ENCODE measurements at regions not wholly inside any gene's neighbourhood (a gene's known extent, or its start where the extent isn't known, plus 50 kb on each side); places are given as distances from the start of the nearest gene placed in this dataset.

GRCh38 chr4:114072781-114073180, 93.3 kb upstream of the ARSJ start:
- Mint-ChIP-seq H3K36me3 (ENCODE audit: low read depth) (no peaks in the 10 kb centered on the region), H3K4me1 (ENCODE audit: low read depth) (no peaks in the 10 kb centered on the region), H3K27ac (no peak overlapping the region), H3K4me3 (no peak overlapping the region), H3K27me3 (ENCODE audit: low read depth) (peaks cover 18% of the 10 kb centered on the region), H3K9me3 (no peaks in the 10 kb centered on the region)

DNA sequence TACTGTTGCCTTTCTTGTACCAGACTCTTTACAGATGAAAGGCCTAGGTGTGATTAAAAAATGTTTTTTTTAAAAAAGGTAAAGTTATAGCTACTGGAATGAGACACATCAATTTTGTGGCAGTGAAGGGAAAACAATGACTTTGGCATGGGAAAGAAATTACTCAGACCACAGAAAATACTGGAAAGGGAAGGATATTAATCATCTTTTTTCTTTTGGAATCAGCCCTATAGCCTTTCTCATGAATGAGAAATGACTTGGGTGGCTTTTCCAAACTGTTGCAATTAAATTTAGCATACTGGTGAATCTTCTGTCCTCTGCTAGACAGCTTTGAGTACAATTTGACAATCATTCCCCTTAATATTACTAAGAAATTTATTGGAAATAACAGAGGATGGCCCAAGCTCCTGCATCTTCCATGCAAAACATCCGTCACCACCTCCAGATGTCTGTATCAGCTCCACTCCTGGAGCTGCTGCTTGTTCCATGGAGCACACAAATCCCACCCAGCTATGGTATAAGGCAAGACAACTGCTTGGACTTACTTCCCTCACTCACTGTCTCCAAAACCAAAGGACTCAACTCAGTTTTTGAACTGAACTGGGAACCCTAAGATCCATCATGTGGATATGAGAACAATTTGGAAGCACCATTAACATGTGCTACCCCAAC, 97.6 kb upstream of the ARSJ start:
- peaks cover 18% of the 10 kb centered on the region for H3K27me3 Mint-ChIP-seq (ENCODE audit: low read depth)
- no peaks in the 10 kb centered on the region for H3K9me3 Mint-ChIP-seq
- no peaks in the 10 kb centered on the region for H3K4me1 Mint-ChIP-seq (ENCODE audit: low read depth)
- no peaks in the 10 kb centered on the region for H3K36me3 Mint-ChIP-seq (ENCODE audit: low read depth)
- no peak overlapping the region for H3K27ac Mint-ChIP-seq
- no peak overlapping the region for H3K4me3 Mint-ChIP-seq

DNA sequence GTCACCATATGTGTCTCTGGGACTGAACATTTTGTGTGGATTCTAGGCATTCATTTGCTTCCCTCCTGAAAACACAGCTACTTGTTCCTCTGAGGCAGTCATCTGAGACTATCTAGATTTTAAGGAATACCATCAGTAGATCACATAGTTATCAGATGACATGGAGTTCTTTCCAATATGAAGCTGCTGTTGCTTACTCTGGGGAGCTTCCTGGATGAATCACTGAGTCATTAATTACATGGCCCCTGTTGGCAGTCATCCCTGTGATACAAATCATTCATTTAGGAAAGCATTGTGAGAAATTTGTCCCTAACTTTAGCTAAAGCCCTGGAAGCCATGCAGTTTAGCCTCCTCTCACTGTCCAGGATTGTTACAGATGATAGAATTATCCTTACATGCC, 98.2 kb upstream of the ARSJ start:
- no peak overlapping the region for H3K4me3 Mint-ChIP-seq
- H3K27me3 Mint-ChIP-seq (ENCODE audit: low read depth): peaks cover 15% of the 10 kb centered on the region
- no peaks in the 10 kb centered on the region for H3K4me1 Mint-ChIP-seq (ENCODE audit: low read depth)
- H3K36me3 Mint-ChIP-seq (ENCODE audit: low read depth): no peaks in the 10 kb centered on the region
- no peak overlapping the region for H3K27ac Mint-ChIP-seq
- H3K9me3 Mint-ChIP-seq: no peaks in the 10 kb centered on the region

- Mint-ChIP-seq H3K27ac (no peak overlapping the region), H3K4me1 (ENCODE audit: low read depth) (no peaks in the 10 kb centered on the region), H3K4me3 (no peak overlapping the region), H3K9me3 (no peaks in the 10 kb centered on the region), H3K27me3 (ENCODE audit: low read depth) (peaks cover 12% of the 10 kb centered on the region), H3K36me3 (ENCODE audit: low read depth) (no peaks in the 10 kb centered on the region)
Observed at GRCh38 chr4:114078636-114079035, 99.2 kb upstream of the ARSJ start.

GRCh38 chr4:114081783-114082182, 102.3 kb upstream of the ARSJ start:
- Mint-ChIP-seq H3K27me3 (ENCODE audit: low read depth) (peaks cover 4% of the 10 kb centered on the region), H3K27ac (no peak overlapping the region), H3K4me1 (ENCODE audit: low read depth) (no peaks in the 10 kb centered on the region)

DNA sequence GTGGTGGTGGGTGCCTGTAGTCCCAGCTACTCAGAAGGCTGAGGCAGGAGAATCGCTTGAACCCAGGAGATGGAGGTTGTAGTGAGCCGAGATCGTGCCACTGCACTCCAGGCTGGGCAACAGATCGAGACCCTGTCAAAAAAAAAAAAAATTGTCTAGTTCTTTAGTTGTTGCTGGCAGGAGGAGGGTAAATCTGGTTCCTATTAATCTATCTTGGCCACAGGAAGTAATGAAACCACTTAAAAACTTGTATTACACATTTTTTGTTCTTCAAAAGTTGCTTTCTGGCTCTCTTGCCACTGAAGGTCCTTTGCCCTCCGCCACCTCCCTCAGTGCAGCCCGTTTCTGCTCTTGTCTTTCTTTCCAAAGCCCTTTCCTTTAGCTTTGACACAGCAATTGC, 102.9 kb upstream of the ARSJ start:
- Mint-ChIP-seq H3K27ac (no peak overlapping the region), H3K4me1 (ENCODE audit: low read depth) (no peaks in the 10 kb centered on the region), H3K36me3 (ENCODE audit: low read depth) (no peaks in the 10 kb centered on the region), H3K4me3 (no peak overlapping the region), H3K9me3 (no peaks in the 10 kb centered on the region), H3K27me3 (ENCODE audit: low read depth) (peaks cover 4% of the 10 kb centered on the region)

More at GRCh38 chr4:114081783-114082182, 102.3 kb upstream of the ARSJ start:
- Mint-ChIP-seq H3K36me3 (ENCODE audit: low read depth) (no peaks in the 10 kb centered on the region), H3K4me3 (no peak overlapping the region), H3K9me3 (no peaks in the 10 kb centered on the region)

GRCh38 chr4:114085611-114086345, 106.3 kb upstream of the ARSJ start:
- no peak overlapping the region for H3K4me3 Mint-ChIP-seq
- H3K27ac Mint-ChIP-seq: no peak overlapping the region
- no peaks in the 10 kb centered on the region for H3K4me1 Mint-ChIP-seq (ENCODE audit: low read depth)
- no peaks in the 10 kb centered on the region for H3K9me3 Mint-ChIP-seq
- H3K36me3 Mint-ChIP-seq (ENCODE audit: low read depth): no peaks in the 10 kb centered on the region
- peaks cover 4% of the 10 kb centered on the region for H3K27me3 Mint-ChIP-seq (ENCODE audit: low read depth)

DNA sequence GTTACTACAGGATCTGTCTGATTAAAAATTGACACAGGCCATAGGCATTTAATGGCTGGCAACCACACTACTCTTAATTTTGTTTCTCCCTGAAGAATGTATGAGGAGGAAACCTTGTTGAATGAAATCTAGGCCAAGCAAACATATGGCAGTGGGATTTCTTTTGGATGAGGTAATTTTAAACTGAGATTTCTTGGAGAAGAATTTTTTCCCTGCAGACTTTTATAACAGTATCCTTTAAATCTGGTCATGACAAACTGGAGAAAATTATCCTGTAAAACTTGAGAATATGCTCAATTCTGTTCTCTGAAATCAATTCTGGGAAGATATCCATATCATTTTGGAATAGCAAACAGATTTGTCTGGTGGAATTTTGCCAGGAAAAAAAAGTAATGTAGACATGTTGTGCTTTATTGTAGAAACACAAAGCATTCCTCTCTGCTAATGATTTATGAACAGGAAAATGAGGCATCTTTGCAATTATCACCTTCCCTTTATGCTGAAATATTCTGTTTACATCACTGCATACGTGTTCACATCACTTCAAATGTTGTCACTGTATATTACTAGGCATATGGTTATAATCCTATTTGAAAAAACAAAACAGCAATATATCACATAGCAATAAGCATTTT, 108.3 kb upstream of the ARSJ start:
- Mint-ChIP-seq H3K27me3 (ENCODE audit: low read depth) (peaks cover 4% of the 10 kb centered on the region), H3K36me3 (ENCODE audit: low read depth) (no peaks in the 10 kb centered on the region), H3K27ac (no peak overlapping the region), H3K4me3 (no peak overlapping the region), H3K4me1 (ENCODE audit: low read depth) (no peaks in the 10 kb centered on the region), H3K9me3 (no peaks in the 10 kb centered on the region)

DNA sequence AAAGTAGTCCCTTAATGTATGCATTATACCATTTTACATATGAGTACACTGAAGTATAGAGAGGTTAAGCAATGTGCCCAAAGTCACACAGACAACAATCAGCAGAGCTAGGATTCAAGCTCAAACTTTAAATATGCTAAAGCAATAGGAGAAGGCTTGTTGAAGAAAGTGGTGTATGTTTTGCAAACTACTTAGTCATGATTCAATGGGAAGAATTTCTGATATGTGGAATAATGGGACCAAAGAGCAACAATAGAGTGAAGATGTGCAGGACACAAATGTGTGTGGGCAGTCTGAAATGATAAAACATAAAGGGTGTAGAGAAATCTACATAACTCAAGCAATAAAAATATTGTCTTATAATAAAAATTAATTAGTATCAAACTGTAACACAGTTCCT, 109.0 kb upstream of the ARSJ start:
- Mint-ChIP-seq H3K27ac (no peak overlapping the region), H3K36me3 (ENCODE audit: low read depth) (no peaks in the 10 kb centered on the region), H3K4me3 (no peak overlapping the region), H3K27me3 (ENCODE audit: low read depth) (peaks cover 3% of the 10 kb centered on the region), H3K9me3 (no peaks in the 10 kb centered on the region), H3K4me1 (ENCODE audit: low read depth) (no peaks in the 10 kb centered on the region)

DNA sequence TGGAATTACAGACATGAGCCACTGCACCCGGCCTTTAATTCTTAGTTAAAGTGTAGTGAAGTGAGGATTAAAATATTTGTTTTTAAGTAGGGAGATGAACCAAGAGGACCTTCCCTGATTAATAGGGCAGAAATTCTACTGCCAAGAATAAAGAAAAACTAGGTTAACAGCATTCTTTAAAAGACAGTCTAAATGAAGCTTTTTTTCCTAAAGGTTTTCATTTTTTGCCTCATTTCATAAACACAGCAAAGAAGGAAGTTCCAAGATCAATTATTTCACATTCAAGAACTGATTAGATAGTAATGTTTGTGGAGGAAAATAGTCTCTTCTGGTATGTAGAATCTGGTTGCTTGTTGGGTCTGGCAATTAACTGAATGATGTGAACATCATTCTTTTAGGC, 112.1 kb upstream of the ARSJ start:
- Mint-ChIP-seq H3K4me3 (no peak overlapping the region), H3K4me1 (ENCODE audit: low read depth) (no peaks in the 10 kb centered on the region), H3K36me3 (ENCODE audit: low read depth) (no peaks in the 10 kb centered on the region), H3K27ac (no peak overlapping the region), H3K9me3 (no peaks in the 10 kb centered on the region), H3K27me3 (ENCODE audit: low read depth) (peaks cover 3% of the 10 kb centered on the region)

GRCh38 chr4:114093221-114093715, 113.8 kb upstream of the ARSJ start:
- Mint-ChIP-seq H3K9me3 (no peaks in the 10 kb centered on the region), H3K4me3 (no peak overlapping the region), H3K27me3 (ENCODE audit: low read depth) (peaks cover 3% of the 10 kb centered on the region), H3K27ac (no peak overlapping the region), H3K36me3 (ENCODE audit: low read depth) (no peaks in the 10 kb centered on the region), H3K4me1 (ENCODE audit: low read depth) (no peaks in the 10 kb centered on the region)

DNA sequence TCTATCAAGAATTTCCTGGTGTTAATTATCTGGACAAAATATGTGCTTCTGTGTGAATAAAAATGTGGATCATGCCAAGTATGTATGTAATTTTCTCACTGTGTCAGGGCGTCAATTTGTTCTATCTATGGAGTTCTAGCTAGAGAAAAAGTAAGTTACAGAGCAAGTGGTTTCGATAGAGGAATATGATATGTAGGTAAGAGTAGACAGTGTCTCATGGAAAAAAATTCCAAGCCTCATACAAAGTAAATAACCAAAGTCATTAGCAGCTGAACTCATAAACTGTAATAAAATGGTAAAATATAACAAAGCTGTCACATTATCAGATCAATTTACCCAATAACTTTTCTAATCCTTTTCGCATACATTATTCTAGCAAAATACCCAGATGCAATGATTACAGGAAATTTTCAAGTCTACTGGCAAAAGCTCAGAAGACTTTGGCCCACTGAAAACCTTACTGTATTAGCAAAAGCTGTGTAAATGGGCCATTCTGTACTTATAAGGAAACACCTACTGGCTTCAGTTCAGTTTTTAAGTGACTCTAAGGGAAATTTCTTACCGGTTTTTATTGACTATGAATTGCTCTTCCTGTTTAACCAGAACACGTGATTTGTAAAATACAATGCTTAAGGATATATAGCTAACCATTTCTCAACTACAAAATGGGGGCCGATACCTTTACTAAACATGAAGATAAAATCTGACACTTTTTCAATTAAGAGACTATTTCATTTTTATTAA, 121.0 kb upstream of the ARSJ start:
- no peaks in the 10 kb centered on the region for H3K4me1 Mint-ChIP-seq (ENCODE audit: low read depth)
- no peaks in the 10 kb centered on the region for H3K9me3 Mint-ChIP-seq
- no peak overlapping the region for H3K27ac Mint-ChIP-seq
- H3K36me3 Mint-ChIP-seq (ENCODE audit: low read depth): no peaks in the 10 kb centered on the region
- H3K4me3 Mint-ChIP-seq: no peak overlapping the region
- peaks cover 7% of the 10 kb centered on the region for H3K27me3 Mint-ChIP-seq (ENCODE audit: low read depth)

GRCh38 chr4:114103908-114104307, 124.5 kb upstream of the ARSJ start:
- no peak overlapping the region for H3K4me3 Mint-ChIP-seq
- H3K4me1 Mint-ChIP-seq (ENCODE audit: low read depth): no peaks in the 10 kb centered on the region

DNA sequence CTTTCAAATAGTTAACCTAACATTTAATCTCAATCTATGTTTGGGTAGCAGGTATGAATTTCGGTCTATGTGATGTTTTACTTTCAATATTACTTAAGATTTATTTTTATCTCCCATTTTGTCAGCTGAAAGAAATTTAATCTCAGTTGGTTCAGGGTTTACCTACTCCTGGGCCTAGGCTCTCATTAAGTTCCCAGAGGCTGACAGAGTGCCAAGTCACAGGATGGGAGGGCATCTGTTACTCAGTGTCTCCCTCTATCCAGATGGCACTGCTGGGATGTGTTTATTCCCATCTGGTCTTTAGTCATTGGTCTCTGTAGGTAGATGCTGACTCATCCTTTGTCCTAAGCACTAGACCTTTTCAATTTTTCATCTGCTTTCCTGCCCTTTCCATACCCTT, 129.4 kb upstream of the ARSJ start:
- Mint-ChIP-seq H3K27ac (no peak overlapping the region), H3K36me3 (ENCODE audit: low read depth) (no peaks in the 10 kb centered on the region), H3K9me3 (no peaks in the 10 kb centered on the region), H3K27me3 (ENCODE audit: low read depth) (peaks cover 7% of the 10 kb centered on the region), H3K4me3 (no peak overlapping the region), H3K4me1 (ENCODE audit: low read depth) (no peaks in the 10 kb centered on the region)

More at GRCh38 chr4:114103908-114104307, 124.5 kb upstream of the ARSJ start:
- Mint-ChIP-seq H3K27me3 (ENCODE audit: low read depth) (peaks cover 7% of the 10 kb centered on the region), H3K27ac (no peak overlapping the region), H3K36me3 (ENCODE audit: low read depth) (no peaks in the 10 kb centered on the region), H3K9me3 (no peaks in the 10 kb centered on the region)

Measured in T-helper 1 cell treated with Interleukin-12 subunit alpha and Interleukin-12 subunit beta and Interleukin-4 antibody, amounts not matched to agents 30 μg/mL and 1 μg/mL, for 36 hours (primary cell).